H1 (cell line): ENCODE measurements at regions not wholly inside any gene's neighbourhood (a gene's known extent, or its start where the extent isn't known, plus 50 kb on each side); places are given as distances from the start of the nearest gene placed in this dataset.

ENCODE experiments used
- CTCF ChIA-PET: fragments of 300-600 bp; sonication (Branson Sonifier 250); formaldehyde crosslinking; loops from one replicate; lab custom pipeline; 2021; ENCODE audit not compliant: partially characterized antibody; lab: Charles Lee
- POLR2A ChIA-PET: fragments of 300-600 bp; sonication (Branson Sonifier 250); formaldehyde crosslinking; loops from one replicate; lab custom pipeline; 2021; ENCODE audit warnings: inconsistent platforms; ENCODE audit not compliant: partially characterized antibody; lab: Charles Lee
- DNase-seq, 2 experiments: peaks; one replicate each; pipeline versions ENCODE4 v3.0.0 to v3.0.0-alpha.2; 2010 to 2022; ENCODE audit warnings: low spot score in 2 of 2, low read depth in 1 of 2, mixed read lengths in 1 of 2
- FAIRE-seq: peaks from 2 replicates; lab custom pipeline; 2011; peaks lifted over from hg19 to GRCh38; lab: Jason Lieb, UNC
- H2AFZ ChIP-seq: 2 replicates; pipeline ENCODE4 v1.8.1; 2012; ENCODE audit warnings: low read length, inconsistent platforms
- H2AK5ac ChIP-seq: 2 replicates; pipeline ENCODE4 v1.6.1; 2013; ENCODE audit warnings: low read depth, low read length
- H2BK120ac ChIP-seq: replicated peaks from 2 replicates; pipeline ENCODE3; 2013; ENCODE audit warnings: low read depth, low read length, inconsistent platforms
- H2BK12ac ChIP-seq: 2 replicates; pipeline ENCODE4 v1.6.1; 2013; ENCODE audit warnings: low read depth, low read length
- H2BK15ac ChIP-seq: 2 replicates; pipeline ENCODE4 v1.6.1; 2013; ENCODE audit warnings: low read length
- H2BK20ac ChIP-seq: 2 replicates; pipeline ENCODE4 v1.6.1; 2013; ENCODE audit warnings: low read length
- H2BK5ac ChIP-seq: 2 replicates; pipeline ENCODE4 v1.6.1; 2013; ENCODE audit warnings: low read depth, low read length
- H3K14ac ChIP-seq: 2 replicates; pipeline ENCODE4 v1.6.1; 2013; ENCODE audit warnings: inconsistent platforms; ENCODE audit not compliant: insufficient read length
- H3K18ac ChIP-seq: 2 replicates; pipeline ENCODE4 v1.6.1; 2013; ENCODE audit warnings: low read length; ENCODE audit errors: extremely low read depth
- H3K23ac ChIP-seq: 2 replicates; pipeline ENCODE4 v1.6.1; 2013; ENCODE audit warnings: inconsistent platforms; ENCODE audit not compliant: insufficient read length
- H3K23me2 ChIP-seq: 2 replicates; pipeline ENCODE4 v1.6.1; 2013; ENCODE audit warnings: low read depth, low read length
- H3K27ac ChIP-seq: 2 replicates; pipeline ENCODE4 v1.6.1; 2011; ENCODE audit warnings: low read depth, low read length, inconsistent platforms
- H3K27me3 ChIP-seq, 4 experiments: replicated peaks in 1 of 4; 1 replicate in 1 of 4; 2 replicates in 3 of 4; pipeline versions ENCODE4 v1.6.1 to v1.8.1; 2011 to 2013; ENCODE audit warnings: low read length in 3 of 4, mild to moderate bottlenecking in 3 of 4, inconsistent platforms in 2 of 4, mixed read lengths in 2 of 4, moderate library complexity in 1 of 4; ENCODE audit not compliant: control insufficient read depth in 3 of 4, insufficient read depth in 3 of 4; ENCODE audit errors: extremely low read depth in 1 of 4
- H3K36me3 ChIP-seq, 4 experiments: 2 replicates each; pipeline versions ENCODE4 v1.6.1 to v1.8.1; 2011 to 2013; ENCODE audit warnings: mild to moderate bottlenecking in 4 of 4, low read length in 3 of 4, moderate library complexity in 2 of 4, control low read depth in 1 of 4, inconsistent platforms in 1 of 4; ENCODE audit not compliant: insufficient read depth in 4 of 4, control insufficient read depth in 2 of 4
- H3K4ac ChIP-seq: replicated peaks from 2 replicates; pipeline ENCODE3; 2013; ENCODE audit warnings: low read length, low read depth, mixed read lengths, inconsistent platforms; ENCODE audit not compliant: insufficient read length
- H3K4me1 ChIP-seq, 4 experiments: replicated peaks in 1 of 4; 1 replicate in 1 of 4; 2 replicates in 3 of 4; pipeline versions ENCODE4 v1.6.1 to v1.8.1; 2011 to 2013; ENCODE audit warnings: low read length in 3 of 4, inconsistent platforms in 2 of 4, mixed read lengths in 1 of 4; ENCODE audit not compliant: insufficient read depth in 4 of 4, control insufficient read depth in 3 of 4
- H3K4me2 ChIP-seq, 2 experiments: 2 replicates each; pipeline versions ENCODE4 v1.6.1 to v1.8.1; 2011 to 2013; ENCODE audit warnings: low read depth in 2 of 2, low read length in 2 of 2, control low read depth in 1 of 2, inconsistent platforms in 1 of 2, mild to moderate bottlenecking in 1 of 2; ENCODE audit not compliant: insufficient read depth in 1 of 2
- H3K4me3 ChIP-seq, 4 experiments: fragments of 200-600, 300-600 bp in 1 of 4; sonication (generic), shearing (Covaris generic), sonication (Bioruptor Twin) in 1 of 4; 2 replicates each; pipeline versions ENCODE4 v1.5.1 to v1.8.1; 2011 to 2016; ENCODE audit warnings: low read length in 4 of 4, low read depth in 3 of 4, control low read depth in 2 of 4, inconsistent platforms in 2 of 4, mild to moderate bottlenecking in 2 of 4, mixed read lengths in 1 of 4, moderate library complexity in 1 of 4; ENCODE audit not compliant: insufficient read depth in 2 of 4; ENCODE audit errors: extremely low read depth in 1 of 4
- H3K56ac ChIP-seq: replicated peaks from 2 replicates; pipeline ENCODE3; 2013; ENCODE audit warnings: low read depth, mild to moderate bottlenecking, mixed read lengths, low read length, inconsistent platforms; ENCODE audit not compliant: insufficient read length
- H3K79me1 ChIP-seq: 2 replicates; pipeline ENCODE4 v1.6.1; 2013; ENCODE audit warnings: low read depth, low read length, control low read depth
- H3K79me2 ChIP-seq, 2 experiments: 2 replicates each; pipeline versions ENCODE4 v1.6.1 to v1.8.1; 2012 to 2013; ENCODE audit warnings: low read length in 2 of 2, mild to moderate bottlenecking in 2 of 2, inconsistent platforms in 1 of 2; ENCODE audit not compliant: insufficient read depth in 2 of 2, control insufficient read depth in 1 of 2
- H3K9ac ChIP-seq, 4 experiments: replicated peaks in 1 of 4; 1 replicate in 1 of 4; 2 replicates in 3 of 4; pipeline versions ENCODE4 v1.6.1 to v1.8.1; 2011 to 2013; ENCODE audit warnings: low read depth in 3 of 4, low read length in 3 of 4, control low read depth in 2 of 4, mild to moderate bottlenecking in 2 of 4, moderate library complexity in 2 of 4, inconsistent platforms in 1 of 4; ENCODE audit errors: extremely low read depth in 1 of 4
- H3K9me3 ChIP-seq, 2 experiments: 2 replicates each; pipeline versions ENCODE4 v1.6.1 to v1.8.1; 2012 to 2013; ENCODE audit warnings: mild to moderate bottlenecking in 2 of 2, moderate library complexity in 2 of 2, control low read depth in 1 of 2, inconsistent platforms in 1 of 2, low read depth in 1 of 2, low read length in 1 of 2, mixed read lengths in 1 of 2; ENCODE audit not compliant: insufficient read depth in 2 of 2
- H4K20me1 ChIP-seq, 2 experiments: replicated peaks in 1 of 2; 2 replicates each; pipeline versions ENCODE3 to v1.8.1; 2011 to 2013; ENCODE audit warnings: inconsistent platforms in 2 of 2, low read length in 2 of 2, mild to moderate bottlenecking in 1 of 2; ENCODE audit not compliant: insufficient read depth in 2 of 2, control insufficient read depth in 1 of 2
- H4K5ac ChIP-seq: 2 replicates; pipeline ENCODE4 v1.6.1; 2013; ENCODE audit warnings: low read length, low read depth, mixed read lengths, inconsistent platforms; ENCODE audit not compliant: insufficient read length
- H4K8ac ChIP-seq: 2 replicates; pipeline ENCODE4 v1.8.0; 2013; ENCODE audit warnings: mild to moderate bottlenecking, moderate library complexity, low read length, inconsistent platforms; ENCODE audit not compliant: insufficient read depth; ENCODE audit errors: extremely low read depth
- H4K91ac ChIP-seq: replicated peaks from 2 replicates; pipeline ENCODE3; 2013; ENCODE audit warnings: low read length, mixed read lengths, inconsistent platforms; ENCODE audit not compliant: insufficient read length
- ASH2L ChIP-seq: fragments of 200-600, 300-600 bp; sonication (generic); IDR thresholded peaks from one replicate; pipeline ENCODE4 v1.7.1; 2017; ENCODE audit warnings: low read length
- BACH1 ChIP-seq: IDR thresholded peaks from 2 replicates; pipeline ENCODE4 v1.6.1; 2012; ENCODE audit warnings: low read length, improper control_type of control experiment
- KDM1A ChIP-seq: fragments of 200-600, 300-600 bp; sonication (generic); IDR thresholded peaks from 2 replicates; pipeline ENCODE4 v1.7.1; 2016; ENCODE audit warnings: mild to moderate bottlenecking, low read length, borderline replicate concordance
- MAFK ChIP-seq: IDR thresholded peaks from 2 replicates; pipeline ENCODE4 v1.6.1; 2012; ENCODE audit warnings: low read depth, mild to moderate bottlenecking, improper control_type of control experiment, low read length
- MAX ChIP-seq: IDR thresholded peaks from 2 replicates; pipeline ENCODE4 v1.6.1; 2012; ENCODE audit warnings: inconsistent platforms
- SRF ChIP-seq: IDR thresholded peaks from 2 replicates; pipeline ENCODE4 v1.6.1; 2011; ENCODE audit warnings: mild to moderate bottlenecking, low read depth, low read length, moderate library complexity
- TCF12 ChIP-seq: IDR thresholded peaks from 2 replicates; pipeline ENCODE4 v1.6.1; 2011; ENCODE audit warnings: low read depth, mild to moderate bottlenecking, low read length
- WGBS, 2 experiments: shearing (Covaris generic) in 1 of 2; methylation state at CpG; one replicate each; pipeline versions ENCODE4 v1.1.6 to v1.1.7; 2013 to 2015; ENCODE audit warnings: low lambda C conversion rate in 2 of 2, mixed read lengths in 2 of 2, inconsistent platforms in 1 of 2, low coverage in 1 of 2, missing lambda C conversion rate in 1 of 2; ENCODE audit not compliant: insufficient replicate concordance in 2 of 2, insufficient coverage in 1 of 2, insufficient read length in 1 of 2; ENCODE audit errors: extremely low coverage in 1 of 2, missing lambda C conversion rate in 1 of 2; 5-methylcytosine and 5-hydroxymethylcytosine counted together

- H2AFZ ChIP-seq = no peak overlapping the region
- POLR2A ChIA-PET = no interaction called here
- no peaks in the 10 kb centered on the region for H3K9me3 ChIP-seq
- H4K8ac ChIP-seq = no peak overlapping the region
- H3K27ac ChIP-seq = no peak overlapping the region
- H3K14ac ChIP-seq = no peak overlapping the region
- 94% methylated on average over 1 of the region's 1 CpG; no CpG with 5 or more reads in 1 of the 2 experiments for WGBS, 2 experiments
- H3K23ac ChIP-seq = no peak overlapping the region
- no peaks in the 10 kb centered on the region for H4K20me1 ChIP-seq
- no peak overlapping the region for H3K18ac ChIP-seq
- H3K79me2 ChIP-seq = no peaks in the 10 kb centered on the region
- H4K91ac ChIP-seq = no peak overlapping the region
- H3K4me3 ChIP-seq = no peak overlapping the region
- H2BK120ac ChIP-seq = no peak overlapping the region
- CTCF ChIA-PET = interaction anchor here (1.5 to 4.4 kb wide), 3 partner anchors 11 to 20 kb away, joined by 3 to 29 read pairs (median 5); no protein-coding TSS in a partner anchor
- H2AK5ac ChIP-seq = no peak overlapping the region
- FAIRE-seq (peak; percentile 90), DNase-seq (no peak)
- 0 out of 7 replicates have a peak, but pooled peaks cover 0 to 3% (median 0%) of the 10 kb centered on the region in 4 experiments for H3K27me3 ChIP-seq
- H2BK20ac ChIP-seq = no peak overlapping the region
- no peaks in the 10 kb centered on the region for H3K23me2 ChIP-seq
- no peaks in the 10 kb centered on the region for H3K79me1 ChIP-seq
- no peak overlapping the region for H3K9ac ChIP-seq
- H2BK15ac ChIP-seq = no peak overlapping the region
- H3K56ac ChIP-seq = no peak overlapping the region
- peak overlapping the region in 1 of 2 experiments; percentile 19; a peak in 1 of 4 replicates for H3K4me2 ChIP-seq
- no peak overlapping the region for H2BK5ac ChIP-seq
- no peak for TF ChIP-seq TCF12
- no peak for TF ChIP-seq MAFK
- no peak for TF ChIP-seq BACH1
- no peak for TF ChIP-seq ASH2L
- TF ChIP-seq SRF = no peak
- no peak for TF ChIP-seq KDM1A
- TF ChIP-seq MAX = no peak
- no peaks in the 10 kb centered on the region for H3K36me3 ChIP-seq
- H2BK12ac ChIP-seq = no peak overlapping the region
- no peak overlapping the region for H3K4ac ChIP-seq
- peaks cover 0 to 16% (median 10%) of the 10 kb centered on the region in 4 experiments; a peak in 5 of 7 replicates for H3K4me1 ChIP-seq
- H4K5ac ChIP-seq = no peak overlapping the region
Observed at GRCh38 chr2:216299588-216299987, 72.7 kb downstream of the MARCHF4 start.
